RWPE2 (cell line): ENCODE measurements at regions not wholly inside any gene's neighbourhood (a gene's known extent, or its start where the extent isn't known, plus 50 kb on each side); places are given as distances from the start of the nearest gene placed in this dataset.

Source experiments
- ATAC-seq: fragments of 200-7000 bp; cut with Tn5 transposase; 3 replicates; pipeline ENCODE4 v1.9.1; 2021; ENCODE audit warnings: low read depth
- DNase-seq: peaks from one replicate; pipeline ENCODE4 v3.0.0-alpha.2; 2020; ENCODE audit warnings: low spot score
- H3K27ac ChIP-seq: fragments of 450-650 bp; 2 replicates; pipeline ENCODE4 v1.5.1; 2017; ENCODE audit warnings: mild to moderate bottlenecking; ENCODE audit not compliant: poor library complexity, severe bottlenecking
- H3K27me3 ChIP-seq: fragments of 250-450 bp; sonication (Bioruptor Pico); 2 replicates; pipeline ENCODE4 v1.5.1; 2021; ENCODE audit warnings: mild to moderate bottlenecking, moderate library complexity; ENCODE audit not compliant: insufficient read depth, poor library complexity, severe bottlenecking
- H3K36me3 ChIP-seq: fragments of 250-450 bp; sonication (Bioruptor Pico); 2 replicates; pipeline ENCODE4 v1.5.1; 2020; ENCODE audit warnings: low read depth, mild to moderate bottlenecking, moderate library complexity
- H3K4me1 ChIP-seq: fragments of 250-450 bp; sonication (Bioruptor Pico); 2 replicates; pipeline ENCODE4 v1.5.1; 2021; ENCODE audit warnings: mild to moderate bottlenecking, moderate library complexity; ENCODE audit not compliant: insufficient read depth, poor library complexity, severe bottlenecking
- H3K4me3 ChIP-seq: fragments of 250-450 bp; sonication (Bioruptor Pico); 2 replicates; pipeline ENCODE4 v1.5.1; 2021; ENCODE audit warnings: mild to moderate bottlenecking, moderate library complexity; ENCODE audit not compliant: severe bottlenecking
- H3K9me3 ChIP-seq: fragments of 250-450 bp; sonication (Bioruptor Pico); 2 replicates; pipeline ENCODE4 v1.5.1; 2021; ENCODE audit warnings: mild to moderate bottlenecking, moderate library complexity; ENCODE audit not compliant: severe bottlenecking
- CTCF ChIP-seq: fragments of 450-650 bp; IDR thresholded peaks from one replicate; pipeline ENCODE4 v1.5.1; 2017; ENCODE audit warnings: mild to moderate bottlenecking, moderate library complexity; ENCODE audit not compliant: poor library complexity, severe bottlenecking

GRCh38 chr1:30319765-30320580 is 403.4 kb downstream of the MATN1 start:
- Histone ChIP-seq H3K4me3 (no peak overlapping the region), H3K9me3 (no peaks in the 10 kb centered on the region), H3K36me3 (no peaks in the 10 kb centered on the region), H3K27me3 (peaks cover 6% of the 10 kb centered on the region), H3K4me1 (no peaks in the 10 kb centered on the region), H3K27ac (no peak overlapping the region)
- DNase-seq (no peak), ATAC-seq (no peak)
- no peak for TF ChIP-seq CTCF

DNA sequence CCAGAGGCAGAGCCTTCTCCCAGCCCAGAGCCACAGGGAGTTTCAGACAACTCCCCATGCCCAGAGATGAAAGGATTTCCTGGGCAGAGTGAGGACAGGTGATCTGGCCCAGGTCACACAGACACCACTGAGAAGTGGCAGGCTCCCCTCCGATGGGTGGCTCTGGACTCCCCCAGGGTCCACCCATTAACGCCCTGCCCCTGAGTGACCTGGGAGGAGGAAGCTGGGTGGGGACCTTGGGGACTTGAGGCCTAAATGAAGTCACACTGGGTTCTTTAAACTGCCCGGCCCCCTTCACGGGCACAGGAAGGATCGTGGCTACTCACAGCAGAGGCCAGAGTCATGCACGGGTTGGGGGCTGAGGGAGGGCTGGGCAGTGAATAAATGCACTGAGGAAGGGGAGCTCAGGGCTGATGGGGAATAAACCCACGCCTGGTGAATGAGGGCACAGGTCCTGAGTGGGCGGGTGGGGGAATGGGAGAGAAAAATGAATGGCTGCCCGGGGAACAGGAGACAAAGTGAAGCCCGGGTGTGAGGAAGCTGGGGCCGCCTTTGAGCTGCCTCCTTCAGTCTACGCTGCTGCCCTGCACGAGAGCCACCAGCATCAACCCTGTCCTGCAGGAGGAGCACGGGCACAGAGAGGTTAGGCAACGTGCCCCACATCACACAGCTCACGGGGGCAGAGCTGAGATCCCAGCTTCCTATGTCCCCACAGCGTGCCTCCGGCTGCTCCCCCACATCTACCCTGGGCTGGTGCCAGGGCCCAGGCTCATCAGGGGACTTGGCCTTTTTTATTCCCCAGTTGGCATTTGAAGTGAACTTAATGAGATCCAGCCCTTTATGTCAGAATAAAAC is 404.3 kb downstream of the MATN1 start:
- H3K27me3 ChIP-seq, result peaks cover 10% of the 10 kb centered on the region
- H3K4me1 ChIP-seq, result no peaks in the 10 kb centered on the region
- H3K36me3 ChIP-seq, result no peaks in the 10 kb centered on the region
- no peak for ATAC-seq
- H3K27ac ChIP-seq, result no peak overlapping the region
- DNase-seq, result no peak
- no peak overlapping the region for H3K4me3 ChIP-seq
- TF ChIP-seq CTCF, result no peak
- no peaks in the 10 kb centered on the region for H3K9me3 ChIP-seq

DNA sequence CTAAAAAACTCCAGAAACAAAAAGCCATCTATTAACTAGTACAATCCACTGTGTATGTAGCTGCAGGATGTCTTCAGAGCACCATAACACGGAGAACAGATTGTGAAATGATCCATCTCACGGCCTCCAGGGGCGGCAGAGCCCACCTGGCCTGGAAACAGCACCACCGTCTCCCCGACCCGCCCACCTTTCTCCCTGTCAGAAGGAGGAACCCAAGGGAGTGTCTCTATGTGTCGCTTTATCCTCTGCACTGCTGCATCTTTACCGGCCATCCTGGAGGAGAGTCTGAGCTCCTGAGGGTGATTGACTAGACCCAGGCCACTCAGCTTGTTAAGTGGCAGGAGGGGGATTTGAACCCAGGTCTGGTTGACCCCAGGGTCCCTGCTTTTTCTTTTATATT is 405.0 kb downstream of the MATN1 start:
- TF ChIP-seq CTCF, result no peak
- ATAC-seq (no peak), DNase-seq (no peak)
- Histone ChIP-seq H3K36me3 (no peaks in the 10 kb centered on the region), H3K27ac (no peak overlapping the region), H3K4me3 (no peak overlapping the region), H3K4me1 (no peaks in the 10 kb centered on the region), H3K9me3 (no peaks in the 10 kb centered on the region), H3K27me3 (peaks cover 10% of the 10 kb centered on the region)

DNA sequence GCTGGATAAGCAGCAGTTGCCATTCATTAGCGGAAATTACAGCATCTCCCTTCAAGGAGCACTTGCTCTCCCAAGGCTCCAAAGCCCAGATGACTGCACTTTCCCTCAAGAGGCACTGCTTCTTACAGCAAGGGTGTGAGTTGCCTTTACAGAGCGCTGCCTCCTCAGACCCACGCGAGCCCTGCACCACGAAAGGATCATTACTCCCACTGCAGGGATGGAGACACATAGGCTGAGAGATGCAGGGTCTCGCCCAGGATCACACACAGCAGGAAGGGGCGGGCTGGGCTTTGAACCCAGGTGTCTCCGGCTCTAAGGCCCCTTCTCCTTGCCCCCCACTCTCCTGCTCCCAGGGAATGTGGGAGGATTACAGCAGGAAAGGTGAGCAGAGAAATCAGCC is 405.5 kb downstream of the MATN1 start:
- H3K4me1 ChIP-seq, result no peaks in the 10 kb centered on the region
- DNase-seq, result no peak
- H3K36me3 ChIP-seq, result no peaks in the 10 kb centered on the region
- no peak overlapping the region for H3K4me3 ChIP-seq
- H3K27me3 ChIP-seq, result peaks cover 10% of the 10 kb centered on the region
- no peak for ATAC-seq
- no peak for TF ChIP-seq CTCF
- no peaks in the 10 kb centered on the region for H3K9me3 ChIP-seq
- H3K27ac ChIP-seq, result no peak overlapping the region
